ENCODE measurements at regions not wholly inside any gene's neighbourhood (a gene's known extent, or its start where the extent isn't known, plus 50 kb on each side); places are given as distances from the start of the nearest gene placed in this dataset.

GRCh38 chr5:13503017-13503416, 441.5 kb downstream of the DNAH5 start:
- TF ChIP-seq CTCF (IDR thresholded peaks at IDR 0.05) (no peak), POLR2A (IDR thresholded peaks at IDR 0.05) (no peak), POLR2AphosphoS5 (IDR thresholded peaks at IDR 0.05) (no peak)

Data from upper lobe of left lung (tissue), 4 donors.